Activated naive CD4-positive, alpha-beta T cell treated with Interleukin-2 at 50 U/mL for 16 hours (primary cell): ENCODE measurements at regions not wholly inside any gene's neighbourhood (a gene's known extent, or its start where the extent isn't known, plus 50 kb on each side); places are given as distances from the start of the nearest gene placed in this dataset.
"Not testable (repeated sequence)": the region's sequence is repeated elsewhere in the genome, so short reads cannot be mapped to it uniquely, and the experiment has no call there.

Experiments used
- DNase-seq: peaks from one replicate; pipeline ENCODE4 v3.0.0-alpha.2; 2020

DNA sequence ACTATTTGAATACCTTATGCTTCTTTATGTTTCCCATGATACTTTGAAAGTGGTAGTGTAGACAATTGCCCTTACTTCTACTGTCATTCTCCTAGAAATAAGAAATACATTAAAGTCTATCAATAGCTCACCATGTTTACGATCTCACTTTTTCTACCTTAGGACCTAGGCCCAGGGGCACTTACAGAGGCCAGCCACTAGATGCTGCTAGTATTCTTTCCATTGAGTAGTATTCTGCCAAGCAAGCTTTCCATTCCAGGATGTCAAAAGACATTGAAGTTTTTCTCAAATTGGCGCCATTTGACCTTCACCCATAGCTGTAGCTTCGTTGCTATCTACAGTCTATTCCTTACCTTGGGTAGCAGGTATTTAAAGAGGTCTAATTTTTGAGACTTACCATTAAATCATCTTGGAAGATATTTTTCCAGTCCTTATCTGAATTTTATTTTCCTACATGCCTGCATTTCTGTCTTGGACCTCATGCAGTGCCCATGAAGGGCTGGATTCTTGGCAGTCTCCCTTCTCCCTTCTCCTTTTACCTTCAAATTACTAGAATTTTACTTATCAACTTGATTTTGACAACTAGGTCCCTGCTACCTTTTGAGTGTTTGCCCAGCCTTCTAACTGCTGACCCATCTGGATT, 246.0 kb upstream of the NUDT12 start:
- DNase-seq = no peak

DNA sequence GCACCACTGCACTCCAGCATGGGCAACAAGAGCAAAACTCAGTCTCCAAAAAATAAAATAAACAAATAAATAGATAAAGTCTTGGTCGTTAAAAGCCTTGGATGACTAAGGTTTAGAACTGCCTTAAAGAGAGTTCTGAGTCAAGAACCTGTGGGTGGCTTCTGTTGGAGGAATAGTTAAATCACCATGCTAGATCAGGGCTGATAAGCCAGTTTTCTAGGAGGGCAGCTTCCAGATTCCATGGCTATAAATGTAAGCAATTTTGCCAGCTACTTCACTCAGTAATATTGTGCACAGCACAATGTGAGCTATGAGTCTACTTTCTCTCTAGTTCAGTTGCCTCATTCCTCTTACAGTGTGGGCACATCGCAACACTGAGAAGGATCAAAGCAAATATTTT, 242.1 kb upstream of the NUDT12 start:
- DNase-seq = no peak

DNA sequence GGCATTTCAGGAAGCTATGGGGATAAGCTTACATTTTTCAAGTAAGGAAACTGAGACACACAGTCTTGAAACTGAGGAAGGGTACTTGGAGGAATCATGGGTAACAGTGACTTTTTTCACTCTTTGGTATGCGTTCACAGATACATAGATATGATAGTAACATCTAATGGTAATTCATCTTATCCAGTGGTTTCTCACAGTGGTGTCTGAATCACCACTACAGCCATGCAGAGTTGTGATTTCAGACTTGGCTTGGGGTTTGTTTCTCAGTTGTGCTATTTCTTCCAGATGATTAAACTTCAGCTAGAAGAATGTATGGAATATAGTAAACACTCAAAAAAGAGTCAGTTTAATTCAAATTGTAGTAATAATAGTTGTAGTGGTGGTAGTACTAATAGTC, 239.1 kb upstream of the NUDT12 start:
- no peak for DNase-seq

- DNase-seq = no peak
Measured at GRCh38 chr5:103800741-103801495, 238.3 kb upstream of the NUDT12 start.

DNA sequence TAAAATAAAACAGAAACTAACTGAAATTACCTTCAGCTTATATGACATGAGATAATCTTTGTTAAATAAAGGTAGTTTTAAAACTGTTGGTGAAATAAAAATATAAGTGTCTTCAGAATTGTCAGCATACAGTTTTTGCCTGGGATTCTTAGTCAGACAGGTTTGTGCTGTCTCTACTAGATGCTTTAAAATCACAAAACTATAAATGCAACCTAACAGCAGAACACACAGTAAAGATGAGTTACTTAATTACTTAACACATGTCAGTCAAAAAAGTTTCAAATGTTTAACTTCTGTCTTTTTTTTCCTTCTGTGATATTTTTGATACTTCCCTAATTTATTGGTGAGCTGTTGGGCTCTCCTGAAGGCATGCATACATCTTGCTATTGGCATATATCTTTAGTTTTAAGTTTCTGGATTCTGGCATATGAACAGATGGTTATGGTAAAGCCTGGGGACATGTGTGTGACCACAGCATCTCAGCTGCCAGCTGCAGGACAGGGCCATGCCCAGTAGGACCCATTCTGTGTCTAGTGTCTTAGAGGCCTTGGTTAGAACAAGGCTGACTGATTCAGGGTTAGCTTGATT, 231.1 kb upstream of the NUDT12 start:
- DNase-seq = no peak

- DNase-seq = no peak
Measured at GRCh38 chr5:103785569-103785968, 223.0 kb upstream of the NUDT12 start.

GRCh38 chr5:103783669-103784068, 221.1 kb upstream of the NUDT12 start:
- no peak for DNase-seq

GRCh38 chr5:103780794-103781193, 218.2 kb upstream of the NUDT12 start:
- no peak for DNase-seq

DNA sequence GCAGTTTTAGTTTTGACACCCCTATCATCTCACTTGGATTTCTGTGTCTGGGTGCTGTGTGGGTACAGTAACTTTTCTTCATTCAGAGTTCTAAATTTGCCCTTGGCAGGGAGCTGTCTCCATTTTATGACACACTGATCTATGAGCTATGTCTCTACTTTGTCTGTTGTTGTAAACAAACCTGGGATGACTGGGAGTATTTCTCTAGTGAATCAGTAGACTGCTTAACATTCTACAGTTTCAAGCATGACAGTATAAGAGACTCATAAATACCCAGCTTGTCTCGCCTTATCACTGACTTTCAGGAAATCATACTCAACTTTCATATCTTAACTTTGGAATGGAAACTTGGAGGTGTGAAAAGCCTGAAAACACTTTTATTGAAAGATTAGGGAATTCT, 212.1 kb upstream of the NUDT12 start:
- no peak for DNase-seq

- DNase-seq = no peak
Measured at GRCh38 chr5:103772248-103772647, 209.7 kb upstream of the NUDT12 start.

DNA sequence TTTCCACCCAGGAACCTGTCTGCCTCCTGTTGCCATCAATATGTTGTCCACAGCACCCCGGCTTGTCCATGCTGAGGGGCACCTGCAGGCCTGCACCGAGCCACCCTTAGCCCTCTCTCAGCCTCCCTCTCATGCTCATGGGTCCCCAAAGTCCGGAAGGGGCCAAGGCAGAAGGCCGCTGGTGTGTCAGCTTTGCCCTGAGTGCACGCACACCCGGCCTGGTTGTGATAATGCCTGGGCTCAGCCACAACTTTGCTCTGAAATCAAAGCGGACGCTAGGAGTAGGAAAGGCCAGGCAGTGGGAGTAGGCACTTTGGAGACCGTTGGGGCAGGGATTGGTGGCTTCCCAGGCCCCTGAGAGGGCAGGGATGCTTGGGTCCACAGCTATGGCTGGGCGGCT, 201.8 kb upstream of the NUDT12 start:
- DNase-seq = no peak

GRCh38 chr5:103758996-103759395, 196.4 kb upstream of the NUDT12 start:
- no peak for DNase-seq

- DNase-seq = no peak
Measured at GRCh38 chr5:103755974-103756373, 193.4 kb upstream of the NUDT12 start.

- DNase-seq = no peak
Measured at GRCh38 chr5:103745353-103746065, 182.9 kb upstream of the NUDT12 start.

DNA sequence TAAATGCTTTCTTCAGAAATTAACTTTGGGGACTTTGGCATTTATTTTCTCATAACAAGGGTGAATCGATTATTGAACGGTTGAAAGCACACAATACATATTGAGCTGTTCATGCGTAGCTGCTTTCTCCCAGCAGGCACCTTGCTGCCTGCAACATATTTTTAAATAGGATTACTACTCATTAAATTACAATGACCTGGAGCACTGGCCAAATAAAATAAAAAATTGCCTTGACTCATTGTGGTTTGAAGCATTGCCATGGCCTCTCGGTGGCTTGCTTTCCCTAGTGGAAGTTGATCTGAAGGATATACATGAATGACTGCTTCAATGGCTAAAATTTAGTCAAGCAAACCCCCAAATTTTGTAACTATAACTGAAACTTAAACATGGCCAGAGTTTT, 181.6 kb upstream of the NUDT12 start:
- DNase-seq = no peak

DNA sequence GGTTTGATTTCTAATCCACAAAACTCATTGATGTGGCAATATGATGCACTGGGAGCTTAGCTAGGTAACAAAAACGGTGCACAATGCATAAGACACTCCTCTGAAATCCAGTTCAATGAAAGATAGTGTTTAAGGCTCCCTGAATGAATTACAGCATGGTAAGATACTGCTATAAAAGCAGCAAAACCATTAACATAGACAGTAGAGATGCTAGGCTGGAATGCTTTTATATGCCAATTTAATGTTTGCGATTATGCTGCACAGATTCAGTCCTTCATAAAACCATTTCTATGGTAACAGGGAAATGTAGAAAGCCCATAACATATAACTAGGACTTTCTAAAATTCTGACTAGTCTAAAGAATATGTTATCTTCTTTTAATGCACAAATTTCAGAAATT, 180.8 kb upstream of the NUDT12 start:
- DNase-seq = no peak

DNA sequence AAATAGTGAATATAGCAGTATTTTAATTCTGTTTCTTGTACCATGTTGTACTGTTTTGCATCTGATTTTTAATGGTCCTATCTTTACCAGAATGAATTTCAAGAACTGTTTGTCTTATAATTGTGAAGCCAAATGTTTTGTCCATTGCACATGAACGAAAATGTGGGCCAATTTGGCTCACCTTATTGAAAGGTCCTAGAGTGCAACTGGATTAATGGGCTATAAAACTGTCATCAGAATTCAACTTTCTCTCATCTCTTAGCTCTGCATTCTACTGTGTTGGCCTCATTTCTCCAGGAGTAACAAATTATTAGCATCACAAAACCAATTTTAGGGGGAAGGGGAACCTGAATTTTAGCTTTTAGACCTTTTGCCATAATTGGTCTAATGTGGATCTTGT, 179.4 kb upstream of the NUDT12 start:
- no peak for DNase-seq

- not testable (repeated sequence) for DNase-seq
Measured at GRCh38 chr5:103736343-103736742, 173.8 kb upstream of the NUDT12 start.

GRCh38 chr5:103724271-103724670, 161.7 kb upstream of the NUDT12 start:
- no peak for DNase-seq

DNA sequence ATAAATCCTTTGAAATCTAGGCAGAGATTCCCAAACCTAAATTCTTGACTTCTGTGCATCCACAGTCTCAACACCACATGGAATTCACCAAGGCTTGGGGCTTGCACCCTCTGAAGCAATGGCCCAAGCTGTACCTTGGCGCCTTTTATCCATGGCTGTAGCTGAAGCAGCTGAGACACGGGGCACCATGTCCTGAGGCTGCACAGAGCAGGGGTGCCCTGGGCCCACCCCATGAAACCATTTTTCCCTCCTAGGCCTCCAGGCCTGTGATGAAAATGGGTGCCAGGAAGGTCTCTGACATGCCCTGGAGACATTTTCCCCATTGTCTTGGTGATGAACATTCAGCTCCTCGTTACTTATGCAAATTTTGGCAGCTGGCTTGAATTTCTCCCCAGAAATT, 158.6 kb upstream of the NUDT12 start:
- no peak for DNase-seq

DNA sequence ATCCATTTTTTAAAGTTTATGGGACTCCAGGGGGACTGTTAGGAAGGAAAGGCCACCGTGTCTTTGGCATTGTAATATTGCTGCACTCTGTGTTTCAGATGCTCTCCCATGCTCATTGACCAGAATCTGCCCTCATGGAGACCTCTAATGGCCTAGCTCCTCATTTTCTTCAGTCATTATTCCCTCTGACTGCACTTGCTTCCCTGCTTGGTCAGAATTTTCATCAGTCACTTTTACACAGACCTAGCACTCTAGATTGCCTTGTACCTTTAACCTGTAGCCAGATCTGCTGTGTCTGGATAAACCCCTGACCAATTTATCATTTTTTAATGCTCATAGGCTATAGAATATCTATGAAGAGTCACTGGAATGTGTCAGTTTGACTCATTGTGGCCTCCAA, 155.5 kb upstream of the NUDT12 start:
- DNase-seq = no peak

- no peak for DNase-seq
Measured at GRCh38 chr5:103708601-103709000, 146.0 kb upstream of the NUDT12 start.

GRCh38 chr5:103706939-103707682, 144.5 kb upstream of the NUDT12 start:
- no peak for DNase-seq
